Stimulated activated CD4-positive, alpha-beta T cell treated with anti-CD3 and anti-CD28 coated beads, Interleukin-12 subunit alpha, Interleukin-12 subunit beta, amount 100 ng/mL, for 48 hours (primary cell): ENCODE measurements at regions not wholly inside any gene's neighbourhood (a gene's known extent, or its start where the extent isn't known, plus 50 kb on each side); places are given as distances from the start of the nearest gene placed in this dataset.
"Not testable (repeated sequence)": the region's sequence is repeated elsewhere in the genome, so short reads cannot be mapped to it uniquely, and the experiment has no call there.

Experiments
- DNase-seq, 3 donors: peaks; one replicate each; pipeline ENCODE4 v3.0.0-alpha.2; 2020; ENCODE audit warnings: low read depth in 2 of 3, low spot score in 1 of 3

DNA sequence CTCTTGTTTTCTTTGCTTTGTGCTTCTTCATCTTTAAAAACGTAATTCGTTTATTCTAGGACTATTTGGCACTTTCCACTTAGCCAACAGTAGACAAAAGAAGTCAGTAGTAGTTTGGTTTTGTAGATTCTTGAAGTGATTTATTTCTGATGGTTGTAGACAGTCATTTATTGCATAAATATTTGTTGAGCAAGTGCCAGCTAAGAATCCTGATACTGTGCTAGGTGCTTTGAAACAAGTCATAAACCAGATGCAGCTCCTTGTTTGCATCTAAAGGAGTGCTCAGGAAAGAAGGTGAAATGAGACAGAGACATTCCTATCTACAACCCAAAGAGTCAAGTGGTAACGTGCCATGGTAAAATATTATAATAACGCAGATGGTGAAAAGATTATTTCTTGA, 469.1 kb downstream of the GJA1 start:
- DNase-seq, result no peak

DNA sequence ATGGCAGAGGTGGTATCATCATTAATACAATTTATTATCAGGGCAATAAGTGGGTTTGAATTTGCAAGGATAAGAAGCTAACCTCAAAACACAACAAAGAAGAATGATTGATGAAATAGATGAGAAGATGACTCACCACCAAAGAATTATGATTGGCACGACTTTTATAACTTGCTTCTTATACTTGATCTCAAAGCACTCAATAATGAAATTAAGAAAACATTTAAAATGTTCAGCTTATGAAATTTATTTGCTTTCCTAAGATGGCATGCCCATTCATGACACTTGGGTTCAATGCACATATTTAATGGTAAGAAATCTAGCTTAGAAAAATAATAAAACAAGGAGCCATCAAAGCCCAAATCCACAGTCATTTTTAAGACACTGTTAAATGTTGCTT, 477.5 kb downstream of the GJA1 start:
- no peak for DNase-seq

DNA sequence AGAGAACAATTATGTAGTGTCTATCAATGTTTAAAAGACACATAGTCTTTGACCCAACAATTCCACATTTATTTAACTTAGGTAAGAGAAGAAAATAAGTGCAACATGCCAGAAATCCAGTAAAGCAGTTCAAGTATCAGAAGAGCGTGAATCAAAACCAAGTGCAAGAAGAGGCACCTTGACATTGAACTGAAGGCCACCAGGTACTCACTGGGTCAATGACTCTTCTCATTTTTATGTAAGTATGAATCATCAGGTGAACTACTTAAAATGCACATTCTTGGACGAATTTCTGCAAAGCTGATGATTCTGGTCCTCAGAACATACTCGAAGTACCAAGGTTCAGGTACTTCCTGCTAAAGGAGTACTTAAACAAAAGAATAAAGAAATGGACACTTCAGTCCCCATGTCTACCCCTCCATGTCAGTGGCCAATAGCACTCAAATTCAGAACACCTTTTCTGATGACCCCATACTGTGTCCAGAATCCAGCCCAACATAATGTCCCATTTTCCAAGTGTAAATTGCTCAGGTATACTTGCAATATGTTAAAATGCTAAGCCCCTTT, 481.9 kb downstream of the GJA1 start:
- no peak for DNase-seq

DNA sequence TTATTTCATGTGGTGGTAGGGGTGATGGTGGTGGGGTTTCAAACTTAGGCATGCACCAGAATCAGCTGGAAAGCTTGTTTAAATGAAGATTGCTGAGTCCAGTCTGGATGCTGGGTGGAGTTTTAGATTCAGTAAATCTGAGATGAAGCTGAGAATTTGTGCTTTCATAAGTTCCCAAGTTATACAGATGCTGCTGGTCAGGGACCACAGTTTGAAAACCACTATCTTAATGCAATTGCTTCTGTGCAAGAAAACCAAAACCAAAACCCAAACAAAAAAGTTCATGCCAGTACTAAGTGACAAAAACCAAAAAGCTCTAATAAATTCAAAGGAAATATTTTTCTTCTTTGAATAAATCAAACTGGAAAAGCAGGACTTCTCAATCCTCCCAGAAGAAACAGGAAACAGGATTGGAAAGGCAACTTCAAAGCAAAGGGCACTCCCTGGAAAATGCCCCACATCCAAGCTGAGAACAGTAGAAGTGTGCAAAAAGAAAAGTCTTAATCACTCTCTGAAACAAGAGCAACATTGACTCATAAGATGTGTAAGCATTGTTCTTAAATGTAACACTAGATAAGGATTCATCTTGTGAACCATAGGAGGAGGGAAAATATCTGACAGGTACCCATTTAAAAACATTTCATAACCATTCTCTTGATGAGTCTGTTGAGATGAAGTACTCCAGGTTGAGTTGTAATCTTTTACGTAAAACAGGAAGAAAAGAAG, 481.5 kb upstream of the HSF2 start:
- DNase-seq, result no peak

DNA sequence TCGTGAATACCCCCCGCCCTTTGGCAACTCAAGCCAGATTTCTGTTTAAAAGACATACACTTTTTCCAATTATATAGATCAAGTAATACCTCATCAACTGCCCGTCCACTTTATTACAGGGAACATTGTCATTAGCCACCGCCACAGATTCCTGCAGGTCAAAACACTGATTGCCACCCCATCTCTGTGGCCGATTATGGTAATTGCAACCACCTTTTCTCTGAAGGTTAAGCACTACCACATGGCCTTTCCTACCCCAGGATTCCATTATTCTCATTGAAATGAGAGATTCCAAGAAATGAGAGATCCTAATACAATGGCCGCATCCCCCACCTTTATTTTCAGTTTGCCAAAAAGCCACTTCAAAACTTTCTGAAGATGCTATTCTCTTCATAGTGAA, 478.8 kb upstream of the HSF2 start:
- no peak for DNase-seq

DNA sequence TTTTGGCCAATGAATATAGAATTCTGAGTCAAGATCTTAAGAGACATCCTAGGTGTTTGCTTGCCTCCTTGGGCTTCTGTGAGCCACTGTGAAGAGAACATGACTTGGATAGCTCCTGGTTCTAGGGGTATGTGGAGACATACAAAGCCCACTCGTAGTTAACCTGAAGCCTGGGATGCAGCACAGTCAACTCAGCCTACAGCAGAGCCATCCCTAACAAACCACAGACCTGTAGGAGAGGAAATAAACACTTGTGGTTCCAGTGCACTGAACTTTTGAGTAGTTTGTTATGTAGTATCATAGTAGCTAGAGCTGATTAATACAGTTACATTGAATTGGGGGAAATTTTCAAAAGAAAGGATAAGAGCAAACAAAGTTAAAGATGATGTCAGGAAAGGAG, 474.4 kb upstream of the HSF2 start:
- no peak for DNase-seq

DNA sequence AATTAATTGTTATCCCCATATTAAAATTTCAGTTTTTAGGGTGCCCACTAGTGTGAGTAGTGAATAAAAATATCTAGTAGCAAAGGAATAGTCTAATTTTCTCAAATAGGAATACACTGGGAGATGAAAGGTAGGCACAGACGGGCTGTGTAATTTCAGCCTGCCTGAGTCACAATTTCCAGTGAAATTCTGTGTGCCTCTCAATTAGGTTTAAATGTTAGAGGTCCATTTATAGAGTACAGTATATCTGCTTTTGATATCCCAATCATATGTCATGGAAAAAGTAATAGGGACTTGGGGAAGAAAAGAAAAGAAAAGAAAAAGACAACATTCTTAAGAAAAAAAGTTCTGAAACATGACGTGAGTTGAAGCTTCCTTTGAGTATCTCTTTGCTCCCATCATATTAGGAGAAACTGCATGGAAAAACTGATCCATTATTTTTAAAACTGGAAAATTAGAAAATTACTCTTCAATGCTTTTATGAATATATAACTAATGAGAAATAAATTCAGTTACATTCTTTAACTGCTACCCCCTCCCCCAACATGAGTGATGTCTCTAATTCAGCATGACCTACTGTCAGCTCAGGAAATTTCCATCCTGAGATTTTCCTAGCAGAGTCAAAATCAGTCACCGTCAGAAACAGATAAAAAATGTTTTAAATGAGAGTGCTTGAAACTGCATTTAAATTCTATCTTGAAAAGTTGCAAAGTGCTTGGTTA, 473.8 kb upstream of the HSF2 start:
- DNase-seq, result no peak

DNA sequence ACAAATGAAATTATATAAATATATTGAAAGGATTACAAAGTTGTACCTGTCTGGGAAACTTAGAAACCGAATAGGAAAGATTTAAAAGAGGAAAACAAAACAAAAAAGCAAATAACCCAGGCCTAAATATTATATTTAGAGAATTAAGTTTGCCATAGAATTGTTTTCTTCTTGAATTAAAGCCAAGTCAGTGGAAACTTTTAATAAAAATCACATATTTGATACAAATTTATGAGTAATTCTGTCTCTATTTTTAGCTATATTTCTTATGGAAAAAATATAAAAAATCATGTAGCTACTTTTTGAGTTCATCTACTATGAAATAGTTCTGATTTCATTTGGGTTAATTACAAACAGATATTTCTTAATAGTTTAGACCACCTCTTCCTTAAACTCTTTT, 470.2 kb upstream of the HSF2 start:
- DNase-seq, result no peak

DNA sequence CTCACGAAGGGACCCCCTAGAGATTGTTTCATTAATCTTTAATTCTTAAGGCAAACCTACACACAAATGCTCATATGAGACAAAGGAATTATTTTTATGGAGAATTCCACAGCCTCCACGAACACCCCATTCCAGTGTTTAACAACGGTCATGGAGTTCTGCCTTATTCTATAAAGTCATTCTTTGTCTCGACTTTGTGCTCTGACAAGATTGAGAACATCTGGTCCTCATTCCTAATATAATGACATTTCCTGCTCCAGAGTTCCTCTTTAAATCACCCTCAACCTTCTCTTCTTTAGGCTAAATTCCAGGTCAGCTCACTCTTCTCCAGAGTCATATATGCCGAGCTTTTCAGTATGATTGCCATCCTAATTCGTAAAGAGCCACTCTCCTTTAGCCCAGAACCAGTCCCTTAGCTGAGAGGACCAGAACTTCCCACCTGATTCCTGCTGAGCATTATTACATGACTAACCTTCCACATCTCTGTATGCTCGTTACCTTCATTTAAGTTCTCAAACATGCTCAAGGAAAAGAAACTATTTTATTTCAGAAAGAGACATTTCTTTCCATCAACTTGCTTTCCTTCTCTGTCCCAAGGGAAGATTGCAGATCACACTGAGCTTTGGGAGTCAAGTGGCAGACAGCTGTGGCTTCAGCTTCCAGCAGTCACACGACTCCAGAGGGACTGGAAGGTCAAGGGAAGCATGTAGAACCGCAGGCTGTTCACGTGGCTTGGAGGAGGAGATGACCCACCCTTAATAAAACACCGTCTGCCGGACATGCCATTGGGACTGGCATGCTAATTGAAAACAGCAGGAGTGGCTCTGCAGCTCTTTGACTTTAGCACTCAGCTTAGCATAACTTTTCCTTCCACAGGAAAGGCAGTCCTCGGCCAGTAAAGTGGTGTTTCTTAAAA, 467.1 kb upstream of the HSF2 start:
- no peak for DNase-seq

DNA sequence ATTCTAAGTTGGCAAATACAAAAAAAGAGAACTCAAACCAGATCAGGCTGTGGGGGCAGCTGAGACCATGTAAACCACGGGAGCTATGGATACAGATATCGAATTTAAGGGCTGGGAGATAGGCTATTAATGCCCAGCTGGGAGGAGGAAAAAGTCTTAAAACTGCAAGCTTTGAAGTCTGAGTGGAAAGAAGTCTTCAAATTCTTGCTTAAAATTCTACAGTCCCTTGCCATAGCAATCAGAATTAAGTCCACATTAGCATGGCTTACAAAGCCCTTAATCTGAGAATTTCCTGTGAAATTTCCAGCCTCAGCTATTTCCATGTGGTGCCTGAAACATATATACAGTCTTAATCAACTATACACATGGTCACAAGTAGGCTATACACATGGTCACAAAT, 465.0 kb upstream of the HSF2 start:
- no peak for DNase-seq

DNA sequence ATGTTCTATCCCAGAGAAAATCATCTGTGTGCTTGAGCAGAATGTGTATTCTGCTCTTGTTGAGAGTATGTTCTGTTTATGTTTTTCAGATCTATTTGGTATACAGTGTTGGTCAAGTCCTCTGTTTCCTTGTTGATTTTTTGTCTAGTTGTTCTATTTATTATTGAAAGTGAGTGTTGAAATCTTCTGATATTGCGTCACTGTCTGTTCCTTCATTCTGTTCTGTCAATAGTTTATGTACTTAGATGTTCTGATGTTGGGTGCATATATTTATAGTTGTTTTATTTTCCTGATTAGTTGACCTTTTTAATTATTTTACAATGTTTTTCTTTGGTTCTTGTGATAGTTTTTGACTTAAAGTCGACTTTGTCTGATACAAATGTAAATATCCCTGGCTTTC, 458.7 kb upstream of the HSF2 start:
- no peak for DNase-seq

DNA sequence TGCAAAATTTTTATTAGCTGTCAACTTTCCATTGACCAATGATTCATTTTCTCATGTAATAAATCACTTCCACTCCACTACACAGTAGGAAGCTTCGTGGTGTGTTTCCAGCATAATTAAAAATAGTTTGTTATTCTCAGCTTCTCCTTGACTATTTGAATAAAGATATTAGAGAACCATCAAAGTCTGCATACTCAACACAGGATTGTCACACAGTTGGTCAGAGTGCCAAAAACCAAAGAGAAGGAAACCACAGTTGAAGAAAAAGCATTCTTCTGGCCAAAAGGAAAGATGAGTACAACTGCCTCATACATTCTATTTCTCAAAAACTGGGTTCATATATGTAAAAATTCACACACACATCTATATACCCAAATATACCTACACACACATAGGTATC, 455.1 kb upstream of the HSF2 start:
- DNase-seq, result no peak

DNA sequence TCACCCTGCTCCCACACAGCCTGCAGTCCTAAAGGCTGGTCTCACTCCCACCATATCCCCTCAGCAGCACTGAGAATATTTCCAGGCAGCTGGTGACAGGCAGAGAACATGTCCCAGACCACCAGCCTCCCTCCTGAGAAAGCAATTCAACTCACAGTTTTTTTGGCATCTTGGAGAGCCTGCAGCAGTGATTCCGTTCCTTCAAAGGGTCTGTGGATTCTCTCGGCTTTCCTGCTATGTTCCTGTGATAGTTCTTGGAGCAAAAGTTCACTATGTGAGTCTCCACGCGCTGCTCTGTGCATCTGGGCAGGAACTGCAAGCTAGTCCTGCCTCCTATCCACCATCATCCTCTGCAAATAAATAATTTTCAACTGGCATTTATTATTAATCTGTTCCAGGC, 448.3 kb upstream of the HSF2 start:
- DNase-seq, result no peak

DNA sequence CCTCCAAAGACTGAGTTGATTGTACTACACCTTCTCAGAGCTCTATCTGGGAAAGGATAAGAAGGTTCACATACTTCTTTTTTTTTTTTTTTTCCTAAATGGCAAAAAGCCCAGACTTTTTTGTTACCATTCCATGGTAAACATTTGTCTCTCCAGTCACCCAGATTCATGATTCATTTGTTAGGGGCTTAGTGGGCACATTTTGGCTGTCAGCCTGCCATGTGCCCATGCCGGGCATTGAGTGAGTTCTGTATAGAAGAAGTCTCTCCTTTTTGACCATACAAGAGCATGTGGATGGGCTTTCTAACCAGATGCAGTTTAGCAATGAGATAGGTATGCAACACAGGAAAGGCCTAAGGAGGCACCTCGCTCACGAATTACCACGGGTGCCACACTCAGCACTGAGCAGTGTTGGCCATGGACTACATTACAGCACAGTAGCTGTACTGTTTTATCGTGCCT, 447.5 kb upstream of the HSF2 start:
- no peak for DNase-seq

DNA sequence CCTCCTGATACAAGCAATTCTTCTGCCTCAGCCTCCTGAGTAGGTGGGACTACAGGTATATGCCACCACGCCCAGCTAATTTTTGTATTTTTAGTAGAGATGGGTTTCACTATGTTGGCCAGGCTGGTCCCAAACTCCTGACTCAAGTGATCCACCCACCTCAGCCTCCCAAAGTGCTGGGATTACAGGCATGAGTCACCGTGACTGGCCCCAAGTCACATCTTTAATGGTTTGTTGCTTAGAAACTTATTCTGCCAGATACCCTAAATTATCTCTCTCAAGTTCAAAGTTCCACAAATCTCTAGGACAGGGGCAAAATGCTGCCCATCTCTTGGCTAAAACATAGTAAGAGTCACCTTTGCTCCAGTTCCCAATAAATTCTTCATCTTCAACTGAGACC, 444.1 kb upstream of the HSF2 start:
- not testable (repeated sequence) for DNase-seq

DNA sequence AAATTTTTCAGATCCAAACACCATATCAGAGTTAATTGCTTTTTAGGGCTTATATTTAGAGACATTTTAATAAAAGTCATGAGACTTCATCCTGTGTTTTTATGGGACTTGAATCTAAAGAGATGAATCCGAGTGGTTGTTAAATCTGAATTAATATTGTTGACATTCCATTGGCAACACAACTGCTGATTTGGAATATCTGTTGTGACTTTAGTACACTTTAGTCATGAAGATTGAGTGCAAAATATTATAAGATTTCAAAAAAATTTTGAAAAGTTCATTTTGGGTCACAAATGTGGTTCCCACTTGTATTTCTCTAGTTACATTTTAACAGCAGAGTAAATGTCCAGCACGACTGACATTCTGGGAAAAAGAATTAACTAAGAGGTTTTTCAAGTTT, 442.7 kb upstream of the HSF2 start:
- DNase-seq, result no peak

DNA sequence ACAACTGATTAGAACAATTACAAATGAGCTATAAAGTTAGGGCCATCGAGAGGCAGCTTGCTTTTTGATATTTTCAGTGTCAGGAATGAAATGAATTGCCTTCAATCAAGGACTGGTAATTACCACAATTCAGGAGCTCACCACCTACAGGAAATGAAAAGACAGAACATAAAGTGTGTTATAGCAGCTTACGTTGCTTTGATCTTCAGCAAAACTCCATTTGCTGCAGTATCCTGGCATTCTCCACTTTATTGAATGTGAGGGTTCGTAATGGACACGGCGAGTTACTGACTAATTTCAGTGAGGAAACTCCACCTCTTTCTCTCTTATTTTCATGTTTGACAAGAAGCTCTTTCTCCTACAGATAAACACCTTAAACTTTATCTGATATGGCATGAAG, 440.0 kb upstream of the HSF2 start:
- DNase-seq, result no peak

DNA sequence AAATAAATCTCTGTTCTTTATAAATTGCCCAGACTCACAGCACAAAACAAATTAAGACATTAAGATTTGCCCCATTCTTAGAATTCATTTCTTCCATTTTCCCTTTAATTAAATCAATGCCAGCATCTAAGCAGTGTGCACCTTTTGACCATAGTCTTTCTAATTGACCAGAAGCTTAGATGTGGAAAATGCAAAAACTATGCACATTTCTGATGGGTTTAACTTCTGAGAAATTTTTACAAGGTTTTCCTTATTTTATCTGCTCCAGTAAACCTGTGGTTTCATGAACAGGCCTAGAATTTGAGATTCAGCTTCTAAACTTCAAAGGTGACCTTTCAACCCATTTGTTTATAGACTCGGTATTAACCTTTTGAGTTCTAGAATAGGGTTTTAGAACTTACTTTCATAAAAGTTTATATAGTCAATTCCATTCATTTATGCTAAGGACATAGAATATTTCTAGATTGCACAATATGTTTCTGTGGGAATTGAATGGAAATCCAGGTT, 437.8 kb upstream of the HSF2 start:
- DNase-seq, result no peak

DNA sequence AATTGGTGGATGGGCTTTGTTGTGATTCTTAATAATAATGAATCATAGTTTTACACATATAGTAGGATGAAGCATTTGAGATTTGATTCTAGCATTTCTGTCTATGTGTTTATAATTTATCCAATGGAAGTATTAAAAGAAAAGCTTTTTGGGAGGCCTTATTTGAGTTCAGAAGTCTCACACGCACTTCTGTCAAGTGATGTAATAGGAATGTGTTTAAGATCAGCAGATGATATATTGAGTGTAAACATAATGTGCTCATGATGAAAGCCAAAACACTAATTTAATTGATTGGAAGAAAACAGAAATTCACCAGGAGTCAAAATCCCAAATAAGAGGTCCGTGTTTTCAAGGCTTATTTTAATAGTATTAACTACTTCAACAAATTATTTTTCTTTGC, 435.6 kb upstream of the HSF2 start:
- DNase-seq, result no peak

DNA sequence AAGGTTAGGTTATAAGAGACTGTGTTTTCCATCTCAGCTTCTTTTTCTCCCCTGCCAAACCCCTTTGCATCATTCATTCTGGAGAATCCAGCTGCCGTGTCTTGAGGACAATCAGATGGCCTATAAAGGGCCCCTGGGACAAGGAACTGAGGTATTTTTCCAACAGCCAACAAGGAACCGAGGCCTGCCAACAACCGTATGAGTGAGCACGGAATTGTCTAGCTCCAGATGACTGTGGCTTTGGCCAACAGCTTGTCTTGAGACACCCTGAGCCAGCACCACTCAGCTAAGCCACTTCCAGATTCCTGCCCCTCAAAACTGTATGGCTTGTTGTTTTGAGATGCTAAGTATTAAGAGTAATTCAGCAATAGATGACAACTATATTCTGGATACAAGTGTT, 433.7 kb upstream of the HSF2 start:
- DNase-seq, result no peak

DNA sequence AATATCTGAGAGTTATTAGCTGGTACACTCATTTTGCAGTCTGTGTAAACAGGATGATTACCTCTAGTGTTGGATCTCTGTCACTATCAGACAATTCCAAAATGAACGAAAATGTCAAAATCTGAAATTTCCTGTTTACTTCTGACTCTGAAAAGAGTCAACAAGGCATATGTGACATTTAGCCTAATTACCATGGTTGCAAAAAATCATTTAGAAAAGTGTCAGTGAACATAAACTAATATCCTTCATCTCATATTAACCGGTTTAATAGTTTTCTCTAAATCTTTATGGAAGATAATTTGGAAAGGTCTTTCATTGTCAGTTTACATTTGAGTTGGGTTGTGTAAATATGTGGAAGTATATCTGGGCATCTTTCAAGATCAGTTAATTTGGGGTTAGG, 431.8 kb upstream of the HSF2 start:
- DNase-seq, result no peak
